Spinal cord (tissue), 9 donors: ENCODE measurements at regions not wholly inside any gene's neighbourhood (a gene's known extent, or its start where the extent isn't known, plus 50 kb on each side); places are given as distances from the start of the nearest gene placed in this dataset.
A peak's percentile ranks its signal among the peaks of the same experiment; 100 is the strongest.
"Not testable (repeated sequence)": the region's sequence is repeated elsewhere in the genome, so short reads cannot be mapped to it uniquely, and the experiment has no call there.

Experiments
- DNase-seq, 6 donors: peaks; one replicate each; pipeline versions ENCODE4 v3.0.0 to v3.0.0-alpha.2; 2013 to 2015; ENCODE audit warnings: low spot score in 6 of 6, low read depth in 4 of 6
- H3K27ac ChIP-seq: one replicate; pipeline ENCODE4 v1.5.1; 2013; ENCODE audit warnings: low read depth, low read length, control low read depth
- H3K27me3 ChIP-seq: one replicate; pipeline ENCODE4 v1.6.1; 2013; ENCODE audit warnings: low read length; ENCODE audit not compliant: control insufficient read depth, insufficient read depth
- H3K36me3 ChIP-seq: one replicate; pipeline ENCODE4 v1.6.1; 2013; ENCODE audit warnings: low read length; ENCODE audit not compliant: control insufficient read depth, insufficient read depth
- H3K4me1 ChIP-seq: one replicate; pipeline ENCODE4 v1.6.1; 2013; ENCODE audit warnings: low read length; ENCODE audit not compliant: control insufficient read depth, insufficient read depth
- H3K4me3 ChIP-seq: one replicate; pipeline ENCODE4 v1.5.1; 2013; ENCODE audit warnings: low read depth, low read length, control low read depth
- H3K9me3 ChIP-seq: one replicate; pipeline ENCODE4 v1.6.1; 2013; ENCODE audit warnings: low read length; ENCODE audit not compliant: control insufficient read depth, insufficient read depth
- WGBS: methylation state at CpG from one replicate; pipeline ENCODE4 v1.1.5; 2013; ENCODE audit warnings: missing lambda C conversion rate; ENCODE audit not compliant: insufficient coverage; 5-methylcytosine and 5-hydroxymethylcytosine counted together
- donor health status: healthy.

GRCh38 chr16:80915079-80915450 is 91.6 kb downstream of the CMC2 start:
- DNase-seq = no peak
- Histone ChIP-seq H3K9me3 (peaks cover 3% of the 10 kb centered on the region), H3K27me3 (no peaks in the 10 kb centered on the region), H3K4me1 (no peaks in the 10 kb centered on the region), H3K36me3 (no peaks in the 10 kb centered on the region), H3K27ac (no peak overlapping the region), H3K4me3 (no peak overlapping the region)
- WGBS = 97% methylated on average over 3 of the region's 3 CpGs

GRCh38 chr16:80914379-80915078 is 92.2 kb downstream of the CMC2 start:
- H3K36me3 ChIP-seq = no peaks in the 10 kb centered on the region
- no peak overlapping the region for H3K4me3 ChIP-seq
- no peak overlapping the region for H3K27ac ChIP-seq
- no peak for DNase-seq
- 88% methylated on average over 6 of the region's 10 CpGs for WGBS
- peaks cover 3% of the 10 kb centered on the region for H3K9me3 ChIP-seq
- H3K4me1 ChIP-seq = no peaks in the 10 kb centered on the region
- no peaks in the 10 kb centered on the region for H3K27me3 ChIP-seq

- Histone ChIP-seq H3K4me1 (no peaks in the 10 kb centered on the region), H3K36me3 (no peaks in the 10 kb centered on the region), H3K4me3 (no peak overlapping the region), H3K27ac (no peak overlapping the region), H3K9me3 (peaks cover 3% of the 10 kb centered on the region), H3K27me3 (no peaks in the 10 kb centered on the region)
- DNase-seq = no peak
- WGBS = 100% methylated on average over 1 of the region's 4 CpGs
Measured at GRCh38 chr16:80913397-80913796, 93.3 kb downstream of the CMC2 start.

- no peak for DNase-seq
- peaks cover 3% of the 10 kb centered on the region for H3K9me3 ChIP-seq
- 75% methylated on average over 2 of the region's 4 CpGs for WGBS
- H3K27me3 ChIP-seq = no peaks in the 10 kb centered on the region
- no peak overlapping the region for H3K4me3 ChIP-seq
- no peak overlapping the region for H3K27ac ChIP-seq
- H3K4me1 ChIP-seq = no peaks in the 10 kb centered on the region
- no peaks in the 10 kb centered on the region for H3K36me3 ChIP-seq
Measured at GRCh38 chr16:80912651-80913050, 94.0 kb downstream of the CMC2 start.

- no CpG with 5 or more reads among the region's 2 CpGs for WGBS
- DNase-seq = no peak
- Histone ChIP-seq H3K9me3 (peaks cover 3% of the 10 kb centered on the region), H3K27me3 (no peaks in the 10 kb centered on the region), H3K36me3 (no peaks in the 10 kb centered on the region), H3K27ac (no peak overlapping the region), H3K4me1 (no peaks in the 10 kb centered on the region), H3K4me3 (no peak overlapping the region)
Measured at GRCh38 chr16:80910434-80910833, 96.3 kb downstream of the CMC2 start.

- Histone ChIP-seq H3K27me3 (no peaks in the 10 kb centered on the region), H3K9me3 (peaks cover 3% of the 10 kb centered on the region), H3K4me3 (no peak overlapping the region), H3K4me1 (no peaks in the 10 kb centered on the region), H3K27ac (no peak overlapping the region), H3K36me3 (no peaks in the 10 kb centered on the region)
- peak in 1 of 6 donors; percentile 6 for DNase-seq
- 38% methylated on average over 2 of the region's 3 CpGs for WGBS
Measured at GRCh38 chr16:80909720-80910119, 97.0 kb downstream of the CMC2 start.

- H3K9me3 ChIP-seq, H3K27me3 ChIP-seq, H3K36me3 ChIP-seq, DNase-seq, H3K4me1 ChIP-seq, H3K4me3 ChIP-seq, H3K27ac ChIP-seq: not testable (repeated sequence)
- no CpG with 5 or more reads among the region's 2 CpGs for WGBS
Measured at GRCh38 chr16:80906169-80906568, 100.5 kb downstream of the CMC2 start.

- 97% methylated on average over 2 of the region's 5 CpGs for WGBS
- Histone ChIP-seq H3K27me3 (no peaks in the 10 kb centered on the region), H3K27ac (no peak overlapping the region), H3K4me3 (no peak overlapping the region), H3K36me3 (no peaks in the 10 kb centered on the region), H3K4me1 (peaks cover 9% of the 10 kb centered on the region), H3K9me3 (no peaks in the 10 kb centered on the region)
- DNase-seq = no peak
Measured at GRCh38 chr16:80903616-80904015, 99.2 kb upstream of the CDYL2 start.

GRCh38 chr16:80902306-80903110 is 98.1 kb upstream of the CDYL2 start:
- Histone ChIP-seq H3K9me3 (no peaks in the 10 kb centered on the region), H3K4me1 (peaks cover 9% of the 10 kb centered on the region), H3K4me3 (no peak overlapping the region), H3K27me3 (no peaks in the 10 kb centered on the region), H3K36me3 (no peaks in the 10 kb centered on the region), H3K27ac (no peak overlapping the region)
- DNase-seq = peak in 1 of 6 donors; percentile 57
- 81% methylated on average over 15 of the region's 15 CpGs for WGBS

- H3K27ac ChIP-seq = peak overlapping the region; percentile 71
- peaks cover 9% of the 10 kb centered on the region for H3K4me1 ChIP-seq
- no peaks in the 10 kb centered on the region for H3K36me3 ChIP-seq
- 88% methylated on average over 8 of the region's 8 CpGs for WGBS
- H3K9me3 ChIP-seq = no peaks in the 10 kb centered on the region
- no peaks in the 10 kb centered on the region for H3K27me3 ChIP-seq
- no peak overlapping the region for H3K4me3 ChIP-seq
- DNase-seq = no peak
Measured at GRCh38 chr16:80900593-80900954, 96.2 kb upstream of the CDYL2 start.
